Testis (tissue), 2 donors: ENCODE measurements at regions not wholly inside any gene's neighbourhood (a gene's known extent, or its start where the extent isn't known, plus 50 kb on each side); places are given as distances from the start of the nearest gene placed in this dataset.

Source experiments
- DNase-seq: peaks from one replicate; pipeline ENCODE4 v3.0.0-alpha.2; 2019
- H3K27ac ChIP-seq, 2 donors: fragments of 200-600 bp; sonication (generic); one replicate each; pipeline ENCODE4 v1.5.1; 2019
- H3K27me3 ChIP-seq: fragments of 200-600 bp; sonication (generic); one replicate; pipeline ENCODE4 v1.5.1; 2019
- H3K36me3 ChIP-seq: fragments of 200-600 bp; sonication (generic); one replicate; pipeline ENCODE4 v1.5.1; 2017; ENCODE audit warnings: low read depth; ENCODE audit errors: missing control alignments
- H3K4me1 ChIP-seq: fragments of 200-600 bp; sonication (generic); one replicate; pipeline ENCODE4 v1.5.1; 2019
- H3K4me3 ChIP-seq, 2 donors: fragments of 200-600 bp; sonication (generic); one replicate each; pipeline ENCODE4 v1.5.1; 2017 to 2019
- H3K9me3 ChIP-seq: fragments of 200-600 bp; sonication (generic); one replicate; pipeline ENCODE4 v1.5.1; 2017
- CTCF ChIP-seq, 3 experiments: fragments of 450-650 bp in 2 of 3; fragments of 200-600 bp in 1 of 3; sonication (generic) in 1 of 3; IDR thresholded peaks; one replicate each; pipeline ENCODE4 v1.5.1; 2016 to 2019; ENCODE audit warnings: antibody characterized with exemption in 3 of 3, mild to moderate bottlenecking in 2 of 3, moderate library complexity in 1 of 3
- POLR2A ChIP-seq: fragments of 450-650 bp; IDR thresholded peaks from one replicate; pipeline ENCODE4 v1.6.1; 2017; ENCODE audit warnings: antibody characterized with exemption, mild to moderate bottlenecking, moderate library complexity
- WGBS, 2 donors: methylation state at CpG; one replicate each; pipeline ENCODE4 v1.1.5; 2018; 5-methylcytosine and 5-hydroxymethylcytosine counted together
- intact Hi-C: fragments of 100-400 bp; cut with DNase I; formaldehyde crosslinking; loops from one replicate; pipeline ENCODE4 v1.15.1; 2023; ENCODE audit warnings: low total_unique reads

GRCh38 chr6:121806116-121806515 lies 370.7 kb downstream of the GJA1 start:
- no peak for DNase-seq
- Histone ChIP-seq H3K9me3 (no peaks in the 10 kb centered on the region), H3K27ac (no peak overlapping the region), H3K4me1 (no peaks in the 10 kb centered on the region), H3K27me3 (no peaks in the 10 kb centered on the region), H3K36me3 (no peaks in the 10 kb centered on the region), H3K4me3 (no peak overlapping the region)
- intact Hi-C loops = no loop called here
- TF ChIP-seq POLR2A (no peak), CTCF (IDR thresholded peaks at IDR 0.05) (no peak)
- 84 to 93% methylated on average over 1 of the region's 1 CpG for WGBS, 2 donors

- no peaks in the 10 kb centered on the region for H3K27me3 ChIP-seq
- WGBS, 2 donors = 75 to 84% methylated on average over 3 of the region's 3 CpGs
- H3K4me1 ChIP-seq = no peaks in the 10 kb centered on the region
- DNase-seq = no peak
- H3K4me3 ChIP-seq = no peak overlapping the region
- no peaks in the 10 kb centered on the region for H3K36me3 ChIP-seq
- H3K27ac ChIP-seq = no peak overlapping the region
- TF ChIP-seq CTCF (IDR thresholded peaks at IDR 0.05) = no peak
- TF ChIP-seq POLR2A = no peak
- no peaks in the 10 kb centered on the region for H3K9me3 ChIP-seq
- intact Hi-C loops = no loop called here
These were observed 373.8 kb downstream of the GJA1 start for GRCh38 chr6:121809211-121809610.

- no peaks in the 10 kb centered on the region for H3K4me1 ChIP-seq
- 87 to 89% methylated on average over 7 of the region's 7 CpGs for WGBS, 2 donors
- H3K27ac ChIP-seq = no peak overlapping the region
- no peak for DNase-seq
- H3K9me3 ChIP-seq = no peaks in the 10 kb centered on the region
- intact Hi-C loops = no loop called here
- H3K27me3 ChIP-seq = no peaks in the 10 kb centered on the region
- no peaks in the 10 kb centered on the region for H3K36me3 ChIP-seq
- no peak overlapping the region for H3K4me3 ChIP-seq
- TF ChIP-seq CTCF (IDR thresholded peaks at IDR 0.05) (no peak), POLR2A (no peak)
These were observed 374.9 kb downstream of the GJA1 start for GRCh38 chr6:121810158-121811032.

- 84 to 93% methylated on average over 3 of the region's 3 CpGs for WGBS, 2 donors
- no peaks in the 10 kb centered on the region for H3K27me3 ChIP-seq
- no peak for DNase-seq
- no peaks in the 10 kb centered on the region for H3K36me3 ChIP-seq
- H3K4me3 ChIP-seq = no peak overlapping the region
- TF ChIP-seq CTCF (IDR thresholded peaks at IDR 0.05) (no peak), POLR2A (no peak)
- intact Hi-C loops = no loop called here
- H3K4me1 ChIP-seq = no peaks in the 10 kb centered on the region
- no peak overlapping the region for H3K27ac ChIP-seq
- H3K9me3 ChIP-seq = no peaks in the 10 kb centered on the region
These were observed 375.7 kb downstream of the GJA1 start for GRCh38 chr6:121811106-121811505.

GRCh38 chr6:121816361-121816760 lies 380.9 kb downstream of the GJA1 start:
- intact Hi-C loops = no loop called here
- 37 to 63% methylated on average over 4 of the region's 4 CpGs for WGBS, 2 donors
- DNase-seq = no peak

More at GRCh38 chr6:121816361-121816760, 380.9 kb downstream of the GJA1 start:
- Histone ChIP-seq H3K27me3 (no peaks in the 10 kb centered on the region), H3K9me3 (no peaks in the 10 kb centered on the region), H3K4me3 (no peak overlapping the region), H3K27ac (no peak overlapping the region), H3K4me1 (no peaks in the 10 kb centered on the region), H3K36me3 (no peaks in the 10 kb centered on the region)
- no peak for TF ChIP-seq POLR2A
- no peak for TF ChIP-seq CTCF (IDR thresholded peaks at IDR 0.05)
